GM19395 (cell line): ENCODE measurements at regions not wholly inside any gene's neighbourhood (a gene's known extent, or its start where the extent isn't known, plus 50 kb on each side); places are given as distances from the start of the nearest gene placed in this dataset.
"Not testable (repeated sequence)": the region's sequence is repeated elsewhere in the genome, so short reads cannot be mapped to it uniquely, and the experiment has no call there.

Experiments used
- ATAC-seq: cut with Tn5 transposase; IDR thresholded peaks from one replicate; pipeline ENCODE4 v1.9.1; 2021; ENCODE audit warnings: mild to moderate bottlenecking, moderate library complexity; ENCODE audit not compliant: unreplicated experiment

- no peak for ATAC-seq
These were observed 107.6 kb upstream of the FAM3C start for GRCh38 chr7:121503730-121504129.

- no peak for ATAC-seq
These were observed 106.9 kb upstream of the FAM3C start for GRCh38 chr7:121503039-121503438.

DNA sequence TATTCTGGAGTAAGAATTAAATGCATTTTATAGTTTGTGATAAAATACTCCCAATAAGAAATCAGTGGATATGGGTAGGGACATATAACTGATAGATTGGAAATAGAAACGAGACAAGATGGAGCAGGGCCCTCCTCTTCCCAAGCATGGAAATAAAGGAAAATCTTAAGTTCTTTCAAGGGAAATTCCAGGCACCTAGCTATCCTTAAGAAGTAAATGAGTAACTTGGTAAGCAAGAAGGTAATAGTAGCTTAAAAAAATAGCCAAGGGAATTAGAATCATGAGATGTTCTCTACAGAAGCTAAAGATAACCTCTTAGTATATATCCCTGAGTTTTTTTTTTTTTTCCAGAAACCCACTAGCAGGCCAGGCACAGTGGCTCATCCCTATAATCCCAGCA, 105.5 kb upstream of the FAM3C start:
- no peak for ATAC-seq

- no peak for ATAC-seq
These were observed 104.4 kb upstream of the FAM3C start for GRCh38 chr7:121500360-121501058.

GRCh38 chr7:121499624-121500023, 103.5 kb upstream of the FAM3C start:
- no peak for ATAC-seq

GRCh38 chr7:121498816-121499215, 102.7 kb upstream of the FAM3C start:
- ATAC-seq, result no peak

GRCh38 chr7:121497545-121497944, 101.4 kb upstream of the FAM3C start:
- ATAC-seq, result not testable (repeated sequence)

DNA sequence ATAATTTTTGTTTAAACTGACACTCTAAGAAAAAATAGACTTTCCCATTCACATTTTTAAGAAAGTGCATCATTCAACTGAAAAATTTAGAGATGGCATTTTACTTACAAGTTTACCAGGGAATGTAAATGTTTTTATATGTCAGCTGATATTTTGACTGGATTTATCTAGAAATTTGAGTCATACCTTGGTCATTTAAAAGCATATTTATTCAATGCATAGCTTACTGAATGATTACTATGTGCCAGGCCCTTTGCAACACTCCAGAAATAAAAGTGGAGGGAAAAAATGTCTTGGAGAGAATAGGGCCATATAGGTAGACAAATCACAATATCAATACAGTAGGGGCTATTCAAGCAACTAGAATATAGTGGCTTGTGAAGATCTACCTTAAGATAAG, 98.4 kb upstream of the FAM3C start:
- ATAC-seq, result no peak

- ATAC-seq, result no peak
These were observed 97.4 kb upstream of the FAM3C start for GRCh38 chr7:121493553-121493952.

DNA sequence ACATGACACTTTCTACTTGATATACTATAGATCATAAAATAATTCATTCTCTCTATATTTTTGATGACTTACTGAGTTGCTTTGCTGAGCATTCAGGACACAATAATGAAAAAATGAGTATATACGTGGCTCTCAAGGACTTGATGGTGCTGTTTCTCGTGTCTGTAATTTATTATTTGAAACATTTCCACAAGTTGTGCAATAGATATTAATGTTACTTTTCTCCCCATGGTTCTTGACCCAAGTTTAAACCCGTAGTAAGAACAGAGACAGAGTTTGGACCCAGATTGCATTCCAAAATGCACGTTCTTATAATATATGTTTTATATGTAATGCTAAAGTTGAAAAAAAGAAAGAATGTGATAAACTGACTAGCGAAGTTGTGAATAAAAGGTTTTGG, 94.2 kb upstream of the FAM3C start:
- no peak for ATAC-seq

GRCh38 chr7:121489440-121489839, 93.3 kb upstream of the FAM3C start:
- no peak for ATAC-seq

DNA sequence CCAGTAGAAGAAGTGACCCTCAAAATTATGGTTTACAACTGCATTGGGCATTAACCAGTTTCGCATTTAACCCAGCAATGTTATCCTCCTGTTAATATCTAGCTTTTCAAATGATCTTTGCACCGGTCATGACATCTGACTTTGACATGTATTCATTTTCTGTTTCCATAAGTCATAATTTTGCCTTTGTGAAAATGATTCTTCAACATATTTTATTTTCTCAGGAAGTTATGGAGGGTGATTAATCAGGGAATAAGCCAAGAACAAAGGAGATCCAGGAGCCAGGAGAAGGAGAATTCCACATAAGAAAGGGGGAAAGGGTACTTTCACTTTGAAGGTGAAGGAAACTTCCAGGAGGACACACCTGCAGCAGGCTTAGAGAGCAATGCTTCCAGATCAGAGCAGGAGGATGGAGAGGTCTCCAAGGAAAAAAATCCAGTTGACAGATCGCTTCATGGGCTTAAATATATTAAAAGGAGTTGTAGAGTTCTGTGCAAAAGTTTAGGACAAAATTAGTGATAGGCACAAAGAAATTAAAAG, 92.1 kb upstream of the FAM3C start:
- no peak for ATAC-seq

DNA sequence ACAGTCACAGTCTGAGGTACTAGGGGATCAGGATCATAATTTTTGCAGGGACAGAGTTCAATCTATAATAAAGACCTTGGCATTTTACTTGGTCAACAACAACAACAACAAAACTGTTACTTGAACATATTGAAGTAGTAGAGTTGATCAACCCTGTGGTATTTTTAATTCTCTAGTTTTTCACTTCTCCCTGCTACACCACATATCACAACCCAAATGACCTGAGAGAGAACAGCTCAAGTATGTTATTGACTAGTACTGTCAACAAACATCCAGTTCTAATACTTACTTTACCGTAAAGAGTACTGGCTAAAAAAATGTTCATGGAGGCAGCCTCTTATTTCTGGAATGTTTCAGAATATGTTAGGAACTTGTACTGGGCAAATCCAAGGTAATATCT, 90.5 kb upstream of the FAM3C start:
- no peak for ATAC-seq

DNA sequence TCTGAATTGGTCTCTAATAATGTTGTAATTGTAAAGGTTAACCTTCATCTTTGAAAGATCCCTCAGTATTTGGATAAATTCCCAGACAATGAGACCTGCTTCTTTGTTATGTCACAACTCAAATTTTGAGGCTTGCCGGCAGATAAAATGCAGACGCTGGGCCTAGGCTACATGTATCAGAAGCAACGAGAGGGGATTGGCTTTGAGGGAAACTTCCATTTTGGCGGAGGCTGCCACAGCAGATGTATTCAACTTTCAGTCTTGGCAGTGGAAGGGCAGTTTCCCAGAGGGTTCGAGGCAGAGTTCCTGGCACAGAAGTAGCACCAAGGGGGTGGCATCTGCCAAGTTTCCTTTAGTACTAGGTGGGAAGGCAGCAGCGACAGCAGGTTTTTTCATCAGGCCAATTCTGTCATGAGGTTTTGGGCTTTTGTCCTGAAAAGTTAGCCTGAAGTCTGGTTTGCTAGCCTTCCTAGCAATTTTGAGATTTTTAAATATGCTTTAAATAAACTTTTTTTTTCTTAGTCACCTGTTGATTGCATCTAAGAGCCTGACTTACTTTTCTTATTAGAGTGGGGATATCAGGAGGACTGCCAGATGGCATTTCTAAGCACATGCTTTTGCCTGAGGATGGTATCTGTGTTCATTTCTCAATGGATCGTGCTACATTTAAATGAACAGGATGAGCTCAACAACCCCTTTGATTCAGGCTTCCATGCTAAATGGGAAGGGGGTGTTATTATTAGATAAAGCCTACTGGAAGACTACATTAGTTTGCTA, 89.5 kb upstream of the FAM3C start:
- no peak for ATAC-seq

DNA sequence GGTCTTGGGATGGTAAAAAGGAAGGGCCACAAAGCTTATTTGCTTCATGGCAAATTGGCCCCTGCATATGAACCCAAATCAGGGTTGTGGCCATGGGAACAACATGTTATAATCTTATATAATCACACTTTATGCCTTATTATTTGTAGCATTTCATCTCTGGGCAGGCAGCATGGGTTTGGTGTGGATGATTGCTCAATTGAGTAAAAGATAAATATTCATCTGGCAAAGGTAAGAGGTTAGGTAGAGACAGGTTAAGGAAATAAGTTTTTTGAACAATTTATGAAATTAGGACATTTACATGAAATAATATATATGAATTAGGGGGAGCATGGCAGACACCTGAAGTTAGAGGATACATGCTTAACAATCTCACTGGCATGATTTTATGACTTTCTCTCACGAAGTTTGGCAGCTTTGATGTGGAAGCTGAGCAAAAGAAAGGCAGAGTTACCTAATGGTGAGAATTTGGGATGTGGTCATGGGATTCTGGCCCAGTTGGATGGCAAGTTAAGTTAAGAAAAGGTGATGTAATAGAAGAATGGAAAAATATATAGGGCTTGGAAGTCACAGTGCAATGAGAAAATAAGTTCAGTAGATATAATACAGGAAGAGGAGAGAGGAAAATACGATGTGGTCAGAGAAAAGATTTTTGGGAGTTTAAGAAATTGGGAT, 88.1 kb upstream of the FAM3C start:
- no peak for ATAC-seq

GRCh38 chr7:121480566-121481335, 84.6 kb upstream of the FAM3C start:
- ATAC-seq, result no peak

DNA sequence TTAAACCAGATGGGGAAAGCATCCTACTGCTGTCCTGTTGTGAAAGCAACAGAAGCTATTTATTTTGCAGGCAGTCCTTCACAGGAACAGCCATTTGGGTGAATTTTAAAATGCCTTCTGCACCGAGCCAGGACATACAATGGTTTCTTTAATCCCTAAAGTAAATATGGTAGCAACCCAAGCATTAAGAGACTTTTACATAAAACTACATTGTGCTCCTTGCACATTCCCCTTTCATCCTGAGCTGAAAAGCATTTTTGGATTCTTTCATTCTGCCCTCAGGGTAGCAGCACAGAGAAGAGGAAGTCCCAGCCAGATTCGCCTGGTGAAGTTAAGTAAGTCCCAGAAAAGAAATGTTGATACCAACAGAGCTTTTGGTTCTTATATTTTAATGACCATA, 84.0 kb upstream of the FAM3C start:
- ATAC-seq, result no peak

GRCh38 chr7:121479466-121479865, 83.4 kb upstream of the FAM3C start:
- no peak for ATAC-seq

- ATAC-seq, result no peak
These were observed 79.7 kb upstream of the FAM3C start for GRCh38 chr7:121475806-121476205.

GRCh38 chr7:121474301-121474673, 78.2 kb upstream of the FAM3C start:
- no peak for ATAC-seq
